Type B pancreatic cell (in vitro differentiated cells): ENCODE measurements at regions not wholly inside any gene's neighbourhood (a gene's known extent, or its start where the extent isn't known, plus 50 kb on each side); places are given as distances from the start of the nearest gene placed in this dataset.

Source experiments
- DNase-seq: peaks from one replicate; pipeline ENCODE4 v3.0.0; 2021; ENCODE audit warnings: mixed read lengths; ENCODE audit not compliant: unreplicated experiment; ENCODE audit errors: extremely low spot score
- H3K27ac Mint-ChIP-seq: 2 replicates; pipeline ENCODE4 v1.8.0; 2021; ENCODE audit warnings: mild to moderate bottlenecking, mixed read lengths
- H3K27me3 Mint-ChIP-seq: 2 replicates; pipeline ENCODE4 v1.8.0; 2021; ENCODE audit warnings: mixed read lengths
- H3K36me3 Mint-ChIP-seq: 2 replicates; pipeline ENCODE4 v1.8.0; 2021; ENCODE audit warnings: mixed read lengths
- H3K4me1 Mint-ChIP-seq: one replicate; pipeline ENCODE4 v1.8.0; 2021; ENCODE audit warnings: mixed read lengths; ENCODE audit not compliant: unreplicated experiment
- H3K4me3 Mint-ChIP-seq: 2 replicates; pipeline ENCODE4 v1.8.0; 2021; ENCODE audit warnings: mild to moderate bottlenecking, mixed read lengths
- H3K9me3 Mint-ChIP-seq: 2 replicates; pipeline ENCODE4 v1.8.0; 2021; ENCODE audit warnings: mixed read lengths
- CTCF ChIP-seq: fragments of 200-600 bp; sonication (generic); conservative IDR thresholded peaks from 2 replicates; pipeline ENCODE4 v1.5.0; 2021; ENCODE audit warnings: antibody characterized with exemption, mild to moderate bottlenecking

- no peak overlapping the region for H3K4me3 Mint-ChIP-seq
- H3K27ac Mint-ChIP-seq, result no peak overlapping the region
- DNase-seq, result no peak
- H3K4me1 Mint-ChIP-seq, result peaks cover 64% of the 10 kb centered on the region
- H3K27me3 Mint-ChIP-seq, result peaks cover 11% of the 10 kb centered on the region
- no peaks in the 10 kb centered on the region for H3K9me3 Mint-ChIP-seq
- TF ChIP-seq CTCF, result no peak
- H3K36me3 Mint-ChIP-seq, result no peaks in the 10 kb centered on the region
These were observed 309.2 kb downstream of the FGFR2 start for GRCh38 chr10:121288864-121289661.

- H3K4me3 Mint-ChIP-seq, result no peak overlapping the region
These were observed 308.4 kb downstream of the FGFR2 start for GRCh38 chr10:121289800-121290199.

GRCh38 chr10:121290674-121291073, 307.6 kb downstream of the FGFR2 start:
- no peaks in the 10 kb centered on the region for H3K9me3 Mint-ChIP-seq
- no peak for TF ChIP-seq CTCF
- H3K4me3 Mint-ChIP-seq, result no peak overlapping the region
- H3K27ac Mint-ChIP-seq, result no peak overlapping the region
- H3K27me3 Mint-ChIP-seq, result peaks cover 11% of the 10 kb centered on the region
- no peak for DNase-seq
- H3K36me3 Mint-ChIP-seq, result no peaks in the 10 kb centered on the region
- peaks cover 52% of the 10 kb centered on the region for H3K4me1 Mint-ChIP-seq

More at GRCh38 chr10:121289800-121290199, 308.4 kb downstream of the FGFR2 start:
- Mint-ChIP-seq H3K9me3 (no peaks in the 10 kb centered on the region), H3K27me3 (peaks cover 11% of the 10 kb centered on the region), H3K27ac (no peak overlapping the region), H3K36me3 (no peaks in the 10 kb centered on the region), H3K4me1 (peaks cover 60% of the 10 kb centered on the region)
- TF ChIP-seq CTCF, result no peak
- DNase-seq, result no peak

GRCh38 chr10:121291376-121291775, 306.9 kb downstream of the FGFR2 start:
- peaks cover 49% of the 10 kb centered on the region for H3K4me1 Mint-ChIP-seq
- no peaks in the 10 kb centered on the region for H3K9me3 Mint-ChIP-seq
- peak overlapping the region; percentile 47 for H3K27ac Mint-ChIP-seq
- TF ChIP-seq CTCF, result no peak
- no peaks in the 10 kb centered on the region for H3K36me3 Mint-ChIP-seq
- no peak for DNase-seq
- no peak overlapping the region for H3K4me3 Mint-ChIP-seq
- peaks cover 7% of the 10 kb centered on the region for H3K27me3 Mint-ChIP-seq

- Mint-ChIP-seq H3K4me1 (peaks cover 49% of the 10 kb centered on the region), H3K36me3 (no peaks in the 10 kb centered on the region), H3K4me3 (no peak overlapping the region), H3K9me3 (no peaks in the 10 kb centered on the region), H3K27me3 (peaks cover 7% of the 10 kb centered on the region), H3K27ac (peak overlapping the region; percentile 47)
- TF ChIP-seq CTCF, result no peak
- no peak for DNase-seq
These were observed 306.4 kb downstream of the FGFR2 start for GRCh38 chr10:121291823-121292222.
